Right lung (tissue), 2 donors: ENCODE measurements at regions not wholly inside any gene's neighbourhood (a gene's known extent, or its start where the extent isn't known, plus 50 kb on each side); places are given as distances from the start of the nearest gene placed in this dataset.

ENCODE experiments used
- DNase-seq, 2 donors: peaks; one replicate each; pipeline ENCODE4 v3.0.0-alpha.2; 2013

DNA sequence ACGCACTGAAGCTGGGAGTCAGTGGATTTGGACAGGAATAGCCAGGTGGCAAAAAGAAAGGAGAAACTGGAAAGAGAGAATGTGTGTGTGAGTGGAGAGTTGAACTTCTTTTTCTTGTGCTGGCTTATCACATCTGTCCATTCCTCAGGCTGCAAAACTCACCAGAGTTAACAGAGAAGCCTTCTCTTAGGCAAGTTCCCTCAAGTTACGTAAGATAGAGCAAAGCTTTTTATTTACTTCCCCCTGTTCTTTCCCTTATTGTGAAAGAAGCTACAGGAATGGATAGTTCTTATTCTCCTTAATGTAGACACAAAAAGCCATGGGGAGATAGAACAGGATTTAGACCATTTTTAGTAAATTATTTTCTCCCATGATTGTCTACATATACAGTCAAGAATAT, 188.6 kb downstream of the BMP2 start:
- no peak for DNase-seq

- no peak for DNase-seq
These were observed 189.1 kb downstream of the BMP2 start for GRCh38 chr20:6956574-6956973.

GRCh38 chr20:6959900-6960312, 192.4 kb downstream of the BMP2 start:
- peak; percentile 44 to 48 for DNase-seq

GRCh38 chr20:6966721-6967120, 199.2 kb downstream of the BMP2 start:
- DNase-seq: no peak

- peak in 1 of 2 donors; percentile 12 for DNase-seq
These were observed 207.4 kb downstream of the BMP2 start for GRCh38 chr20:6974838-6975237.

DNA sequence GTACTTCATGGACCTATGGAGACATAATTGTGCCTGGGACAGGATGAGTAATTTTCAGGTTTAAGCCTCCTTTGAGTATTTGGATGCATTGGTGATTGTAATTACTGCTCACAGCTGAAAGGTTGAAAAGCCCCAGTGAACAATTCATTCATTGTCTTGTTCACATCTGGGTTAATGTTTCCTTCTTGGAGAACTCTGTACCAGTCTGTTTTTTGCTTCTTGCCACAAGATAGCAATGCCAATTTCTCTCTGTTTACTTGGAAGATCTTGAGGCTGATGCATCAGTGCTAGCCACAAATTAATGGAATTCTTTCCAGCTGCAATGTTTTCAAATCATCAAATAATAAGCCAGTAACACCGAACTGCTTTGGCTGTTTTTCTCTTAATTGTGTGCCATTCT, 207.8 kb downstream of the BMP2 start:
- no peak for DNase-seq

DNA sequence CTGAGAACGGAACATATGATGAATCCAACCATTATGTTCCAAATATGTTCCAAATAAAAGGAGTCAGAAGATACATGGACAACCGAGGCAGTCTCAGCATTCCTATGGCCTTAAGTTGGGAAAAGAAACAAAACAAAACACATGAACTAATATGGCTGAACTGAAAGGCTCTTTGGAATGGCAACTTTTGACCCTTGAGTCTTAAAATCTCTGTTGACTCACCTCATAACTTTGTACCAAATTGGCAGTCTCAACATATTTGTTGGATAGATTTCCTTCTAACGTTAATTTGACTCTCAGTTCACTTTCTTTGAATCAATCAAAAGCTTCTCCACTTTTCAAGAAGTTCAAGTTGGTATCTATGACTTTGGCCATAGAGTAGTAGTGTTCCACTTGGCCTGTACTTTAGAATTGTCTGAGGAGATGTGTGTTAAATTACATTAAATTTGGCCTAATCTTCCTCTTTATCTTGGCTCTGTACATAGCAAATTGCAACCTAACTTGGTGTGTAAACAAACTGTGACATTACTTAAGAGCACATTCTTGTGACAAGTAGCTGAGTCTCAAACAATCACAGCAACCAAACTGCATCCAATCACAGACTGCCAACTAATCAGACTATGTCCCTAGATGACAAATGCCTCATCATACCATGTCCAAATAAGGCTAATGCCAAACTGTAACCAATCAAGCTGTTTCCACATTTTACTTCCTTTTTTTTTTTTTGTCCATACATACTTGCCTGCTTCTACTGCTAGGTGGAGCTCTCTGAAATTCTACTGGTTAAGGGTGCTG, 208.8 kb downstream of the BMP2 start:
- DNase-seq: no peak

DNA sequence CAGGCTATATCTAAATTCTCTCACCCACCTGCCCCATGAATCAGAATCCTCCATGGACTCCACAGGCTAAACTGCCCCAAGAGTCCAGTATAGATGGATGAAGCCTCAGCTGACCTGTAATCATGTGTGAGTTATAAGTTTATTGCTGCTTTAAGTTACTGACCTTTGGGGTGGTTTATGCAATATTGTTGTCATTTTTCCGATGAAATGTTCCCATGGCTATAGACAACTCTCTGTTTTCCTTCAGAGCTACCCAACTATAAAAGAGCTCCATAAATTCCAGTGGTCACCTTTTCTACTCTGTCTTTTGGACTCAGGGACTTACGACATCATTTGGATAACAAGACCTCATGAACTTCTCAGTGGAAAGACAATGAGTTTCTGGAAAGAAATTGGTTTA, 212.1 kb downstream of the BMP2 start:
- DNase-seq: no peak

DNA sequence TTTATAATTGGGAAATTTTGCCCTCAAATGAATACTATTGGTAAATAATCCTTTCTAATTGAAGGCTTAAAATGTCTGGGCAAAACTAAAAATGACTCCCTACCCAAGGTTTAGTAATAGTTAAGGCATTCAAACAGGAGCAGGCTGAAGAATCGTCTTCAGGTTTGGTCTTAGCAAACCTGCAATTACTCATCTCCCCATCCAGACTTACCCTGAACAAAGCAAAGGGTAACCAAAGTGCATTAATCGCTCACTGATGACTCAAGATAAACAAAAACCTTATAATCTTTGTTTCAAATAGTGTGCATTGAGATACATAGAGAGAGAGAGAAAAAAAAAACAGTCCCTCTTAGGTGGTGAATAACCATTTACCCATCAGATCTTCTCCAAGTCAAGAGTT, 225.5 kb downstream of the BMP2 start:
- DNase-seq: no peak

- no peak for DNase-seq
These were observed 226.0 kb downstream of the BMP2 start for GRCh38 chr20:6993511-6993910.

DNA sequence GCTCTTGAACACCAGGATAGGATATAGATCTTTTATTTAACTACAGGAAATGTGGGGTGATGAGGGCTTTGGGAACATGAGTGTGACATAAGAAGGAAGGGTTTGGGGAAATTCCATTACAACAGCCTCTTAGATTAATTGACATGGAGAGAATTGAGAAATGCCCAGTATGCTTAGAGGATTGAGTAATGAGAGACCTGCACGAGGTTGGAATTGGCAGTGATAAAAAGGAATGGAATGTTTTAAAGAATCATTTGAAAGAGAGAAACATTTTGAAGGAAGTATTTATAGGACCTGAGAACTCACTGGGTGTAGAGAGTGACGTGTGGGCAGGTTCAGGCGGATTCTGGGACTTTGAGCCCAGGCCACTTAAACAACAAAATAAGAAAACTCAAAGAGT, 227.0 kb downstream of the BMP2 start:
- no peak for DNase-seq

DNA sequence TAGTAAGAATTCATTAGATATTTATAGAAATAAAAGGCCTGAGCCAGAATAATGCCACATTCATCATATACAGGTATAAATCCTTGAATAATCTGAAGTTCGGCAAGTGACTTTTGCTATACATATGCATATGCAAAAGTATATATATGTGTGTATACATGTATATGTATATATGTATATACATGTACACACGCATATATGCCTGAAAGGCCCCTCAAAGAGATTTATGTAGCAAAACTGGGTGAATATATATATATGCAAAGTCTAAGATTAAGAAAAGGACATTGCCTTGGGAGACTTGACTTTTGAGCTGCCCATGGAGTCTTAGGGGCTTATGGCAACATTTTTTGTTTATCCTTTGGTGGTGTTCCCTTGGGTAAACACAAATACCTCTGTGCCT, 231.4 kb downstream of the BMP2 start:
- DNase-seq: no peak

GRCh38 chr20:6999381-6999780, 231.9 kb downstream of the BMP2 start:
- no peak for DNase-seq

DNA sequence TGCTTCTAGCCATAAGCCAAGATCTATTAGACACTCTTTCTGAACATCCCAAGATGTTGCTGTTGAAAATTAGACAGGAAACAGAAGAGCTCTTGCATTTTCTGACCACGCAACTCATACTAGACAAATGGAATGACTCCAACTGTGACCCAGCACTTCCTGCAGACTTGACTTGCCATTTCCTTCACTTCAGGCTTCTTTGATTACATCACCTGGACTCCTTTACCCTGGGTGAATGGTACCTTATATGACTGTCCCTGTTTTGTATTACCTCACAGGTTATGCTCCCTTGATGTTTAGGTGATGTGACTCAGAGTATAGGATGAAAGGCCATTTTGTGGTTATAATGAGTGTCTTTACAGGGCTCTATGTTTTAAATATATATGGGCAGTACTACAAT, 236.1 kb downstream of the BMP2 start:
- DNase-seq: no peak

DNA sequence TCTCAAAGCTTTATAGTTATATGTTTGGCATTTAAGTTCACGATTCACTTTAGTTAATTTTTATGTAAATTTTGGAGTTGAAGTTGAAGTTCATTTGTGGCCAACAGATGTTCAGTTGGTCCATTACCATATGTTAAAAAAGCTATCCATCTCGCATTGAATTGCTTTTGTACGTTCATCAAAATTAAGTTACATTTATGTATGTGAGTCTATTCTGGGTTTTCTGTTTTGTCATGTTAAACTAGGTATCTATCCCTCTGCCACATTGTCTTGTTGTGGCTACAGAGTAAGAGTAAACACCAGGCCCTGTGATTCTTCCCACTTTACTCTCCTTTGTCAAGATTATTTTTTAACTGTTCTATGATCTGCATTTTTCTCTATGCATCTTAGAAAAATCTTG, 237.3 kb downstream of the BMP2 start:
- DNase-seq: no peak

- no peak for DNase-seq
These were observed 243.0 kb downstream of the BMP2 start for GRCh38 chr20:7010527-7010926.

GRCh38 chr20:7015257-7015656, 247.8 kb downstream of the BMP2 start:
- no peak for DNase-seq

GRCh38 chr20:7022597-7022996, 255.1 kb downstream of the BMP2 start:
- DNase-seq: no peak

DNA sequence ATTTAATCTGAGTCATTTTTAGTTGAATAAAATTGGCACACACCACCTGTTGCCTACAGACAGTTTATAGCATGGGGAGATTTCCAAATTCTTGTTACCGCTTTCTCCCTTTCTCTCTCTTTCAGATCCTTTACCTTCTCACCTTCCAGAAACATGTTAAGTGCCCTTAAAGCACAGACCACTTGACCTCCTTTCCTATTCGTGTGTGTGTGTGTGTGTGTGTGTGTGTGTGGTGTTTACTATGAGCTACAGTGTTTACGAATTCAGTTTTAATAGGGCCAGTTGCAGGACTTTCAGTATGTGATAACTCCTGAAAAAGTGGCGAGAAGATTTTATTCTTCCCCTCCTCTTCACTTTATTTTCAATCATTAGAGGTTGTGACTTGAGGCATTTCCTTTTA, 258.1 kb downstream of the BMP2 start:
- DNase-seq: peak in 1 of 2 donors; percentile 3

GRCh38 chr20:7029019-7029418, 261.5 kb downstream of the BMP2 start:
- no peak for DNase-seq

- DNase-seq: no peak
These were observed 263.7 kb downstream of the BMP2 start for GRCh38 chr20:7031222-7031621.

- DNase-seq: no peak
These were observed 270.5 kb downstream of the BMP2 start for GRCh38 chr20:7038029-7038428.

DNA sequence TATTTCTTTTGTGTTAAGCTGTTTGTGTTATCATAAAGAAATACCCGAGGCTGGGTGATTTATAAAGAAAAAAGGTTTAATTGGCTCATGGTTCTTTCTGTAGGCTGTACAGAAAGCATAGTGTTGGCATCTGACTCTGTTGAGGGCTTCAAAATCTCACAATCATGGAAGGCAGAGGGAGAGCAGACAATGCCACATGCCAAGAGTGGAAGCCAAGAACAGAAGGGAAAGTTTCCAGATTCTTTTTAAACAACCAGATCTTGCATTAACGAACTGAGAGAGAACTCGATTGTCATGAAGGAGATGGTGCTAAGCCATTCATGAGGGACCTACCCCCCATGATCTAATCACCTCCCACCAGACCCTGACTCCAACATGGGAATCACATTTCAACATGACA, 290.1 kb downstream of the BMP2 start:
- DNase-seq: no peak

DNA sequence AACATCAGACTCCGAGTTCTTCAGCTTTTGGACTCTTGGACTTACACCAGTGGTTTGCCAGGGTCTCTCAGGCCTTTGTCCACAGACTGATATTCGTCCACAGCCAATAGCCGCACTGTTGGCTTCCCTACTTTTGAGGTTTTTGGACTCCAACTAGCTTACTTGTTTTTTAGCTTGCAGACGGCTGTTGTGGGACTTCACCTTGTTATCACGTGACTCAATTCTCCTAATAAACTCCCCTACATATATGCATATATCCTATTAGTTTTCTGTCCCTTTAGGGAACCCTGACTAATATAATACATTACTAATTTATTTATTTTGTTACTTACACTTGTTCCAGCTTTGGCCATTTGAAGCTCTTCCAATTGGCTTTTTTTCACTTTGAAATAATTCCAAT, 311.3 kb downstream of the BMP2 start:
- no peak for DNase-seq
